HepG2 (cell line): ENCODE measurements at regions not wholly inside any gene's neighbourhood (a gene's known extent, or its start where the extent isn't known, plus 50 kb on each side); places are given as distances from the start of the nearest gene placed in this dataset.

Source experiments
- ATAC-seq: fragments of 200-7000 bp; cut with Tn5 transposase; 3 replicates; pipeline ENCODE4 v1.9.1; 2020; ENCODE audit warnings: mild to moderate bottlenecking, moderate library complexity
- BruUV-seq: library from RNA; stranded (reverse); fragments of 400-500 nt; replicated peaks from 2 replicates; lab custom pipeline; 2021; lab: Mats Ljungman, UMichigan
- CTCF ChIA-PET: fragments of 300-600 bp; formaldehyde crosslinking; extraction: SDS; loops from one replicate; lab custom pipeline; 2021; ENCODE audit warnings: low total read pairs, inconsistent platforms, low intra/inter-chr PET ratio; lab: Yijun Ruan, JAX
- POLR2A ChIA-PET: fragments of 350-600 bp; sonication (Branson Sonifier 250); formaldehyde crosslinking; loops from one replicate; lab custom pipeline; 2020; ENCODE audit warnings: antibody characterized with exemption, inconsistent platforms; lab: Yijun Ruan, JAX
- DNase-seq: peaks from one replicate; pipeline ENCODE4 v3.0.0-alpha.2; 2015; ENCODE audit warnings: low spot score
- FAIRE-seq: peaks from 3 replicates; lab custom pipeline; 2011; peaks lifted over from hg19 to GRCh38; lab: Jason Lieb, UNC
- H2AFZ ChIP-seq: one replicate; pipeline ENCODE4 v1.6.1; 2011; ENCODE audit warnings: low read length, inconsistent platforms
- H3K27ac ChIP-seq: fragments of 300-600 bp; 3 replicates; pipeline ENCODE4 v1.8.0; 2011; ENCODE audit warnings: mixed run types, mild to moderate bottlenecking, mixed read lengths, low read length, inconsistent platforms; ENCODE audit not compliant: insufficient read depth; ENCODE audit errors: extremely low read length
- H3K27me3 ChIP-seq, 2 experiments: fragments of 200-600 bp in 1 of 2; 2 replicates in 1 of 2; 3 replicates in 1 of 2; pipeline versions ENCODE4 v1.6.0 to v1.8.0; 2011; ENCODE audit warnings: low read length in 2 of 2, mild to moderate bottlenecking in 2 of 2, moderate library complexity in 2 of 2, inconsistent platforms in 1 of 2; ENCODE audit not compliant: insufficient read depth in 2 of 2, control insufficient read depth in 1 of 2
- H3K36me3 ChIP-seq, 2 experiments: fragments of 200-600 bp in 1 of 2; replicated peaks in 1 of 2; 2 replicates in 1 of 2; 3 replicates in 1 of 2; pipeline versions ENCODE4 v1.5.1 to v1.8.0; 2011; ENCODE audit warnings: low read length in 2 of 2, inconsistent platforms in 1 of 2; ENCODE audit not compliant: insufficient read depth in 2 of 2, control insufficient read depth in 1 of 2
- H3K4me1 ChIP-seq: 2 replicates; pipeline ENCODE4 v1.5.1; 2012; ENCODE audit warnings: low read length, inconsistent platforms; ENCODE audit not compliant: insufficient read depth
- H3K4me2 ChIP-seq: 2 replicates; pipeline ENCODE4 v1.6.0; 2011; ENCODE audit warnings: low read depth, low read length, inconsistent platforms
- H3K4me3 ChIP-seq, 3 experiments: fragments of 200-600 bp in 1 of 3; sonication (generic), shearing (Covaris generic) in 1 of 3; replicated peaks in 1 of 3; 2 replicates each; pipeline ENCODE4 v1.5.1; 2011 to 2016; ENCODE audit warnings: low read length in 3 of 3, inconsistent platforms in 2 of 3, low read depth in 2 of 3, mild to moderate bottlenecking in 2 of 3, control low read depth in 1 of 3, mixed read lengths in 1 of 3; ENCODE audit not compliant: insufficient read depth in 1 of 3
- H3K79me2 ChIP-seq: one replicate; pipeline ENCODE4 v1.6.1; 2011; ENCODE audit warnings: low read length, inconsistent platforms; ENCODE audit not compliant: insufficient read depth
- H3K9ac ChIP-seq: 2 replicates; pipeline ENCODE4 v1.6.0; 2011; ENCODE audit warnings: mild to moderate bottlenecking, low read depth, low read length, inconsistent platforms; ENCODE audit not compliant: insufficient read depth
- H3K9me3 ChIP-seq: 2 replicates; pipeline ENCODE4 v1.5.1; 2012; ENCODE audit warnings: mild to moderate bottlenecking, low read length
- H4K20me1 ChIP-seq: 2 replicates; pipeline ENCODE4 v1.6.0; 2011; ENCODE audit warnings: inconsistent platforms, mild to moderate bottlenecking, low read length, moderate library complexity; ENCODE audit not compliant: insufficient read depth
- MLXIP ChIP-seq: sonication (generic); formaldehyde crosslinking; IDR thresholded peaks from 2 replicates; pipeline ENCODE4 v1.9.0; 2021; ENCODE audit warnings: missing genetic modification reagents, borderline replicate concordance
- PAX8 ChIP-seq: sonication (generic); formaldehyde crosslinking; IDR thresholded peaks from 2 replicates; pipeline ENCODE4 v1.8.0; 2022; ENCODE audit warnings: mild to moderate bottlenecking, missing genetic modification reagents, borderline replicate concordance
- POLR2AphosphoS2 ChIP-seq: IDR thresholded peaks from 2 replicates; pipeline ENCODE4 v1.6.1; 2011; ENCODE audit warnings: low read depth, low read length, improper control_type of control experiment
- RFX1 ChIP-seq: fragments of 450-650 bp; IDR thresholded peaks from 2 replicates; pipeline ENCODE4 v1.6.1; 2017
- SP140L ChIP-seq: sonication (generic); formaldehyde crosslinking; IDR thresholded peaks from 2 replicates; pipeline ENCODE4 v1.4.0; 2020; ENCODE audit warnings: missing genetic modification reagents, borderline replicate concordance
- YEATS2 ChIP-seq: sonication (generic); formaldehyde crosslinking; IDR thresholded peaks from 2 replicates; pipeline ENCODE4 v1.4.0; 2020; ENCODE audit warnings: missing genetic modification reagents, borderline replicate concordance
- ZFP36 ChIP-seq: fragments of 150-350 bp; IDR thresholded peaks from 2 replicates; pipeline ENCODE4 v1.6.1; 2018; ENCODE audit warnings: borderline replicate concordance, low read length, low read depth; ENCODE audit not compliant: partially characterized antibody
- ZNF143 ChIP-seq: sonication (generic); formaldehyde crosslinking; IDR thresholded peaks from 2 replicates; pipeline ENCODE4 v1.4.0; 2020; ENCODE audit warnings: missing genetic modification reagents
- ZNF468 ChIP-seq: sonication (generic); formaldehyde crosslinking; IDR thresholded peaks from 2 replicates; pipeline ENCODE4 v1.8.0; 2022; ENCODE audit warnings: mild to moderate bottlenecking, moderate library complexity, missing genetic modification reagents
- ZNF781 ChIP-seq: sonication (generic); formaldehyde crosslinking; IDR thresholded peaks from 2 replicates; pipeline ENCODE4 v1.5.1; 2020; ENCODE audit warnings: borderline replicate concordance, mild to moderate bottlenecking, missing genetic modification reagents; ENCODE audit errors: not compliant biosample characterization
- WGBS: methylation state at CpG from one replicate; pipeline ENCODE4 v1.1.6; 2017; ENCODE audit warnings: low lambda C conversion rate; 5-methylcytosine and 5-hydroxymethylcytosine counted together
- in situ Hi-C: cut with HindIII; loops from 2 replicates; pipeline ENCODE4 v1.10.0; 2017; ENCODE audit warnings: low pct_unique_long_range_greater_than_20kb; ENCODE audit not compliant: extremely low pct_ligation_motif_present
- intact Hi-C: fragments of 100-400 bp; cut with micrococcal nuclease; formaldehyde crosslinking; loops from one replicate; pipeline ENCODE4 v1.10.0; 2022; ENCODE audit not compliant: unreplicated experiment

- TF ChIP-seq MLXIP (CRISPR knock-in tag) (no peak), ZFP36 (no peak)
Measured at GRCh38 chrX:121120690-121121605, 73.5 kb downstream of the GLUD2 start (continued).

GRCh38 chrX:121122332-121122731 lies 74.9 kb downstream of the GLUD2 start:
- ATAC-seq = no peak
- intact Hi-C loops (no loop called here), in situ Hi-C loops (no loop called here)
- Histone ChIP-seq H3K36me3 (no peaks in the 10 kb centered on the region), H3K4me1 (no peaks in the 10 kb centered on the region), H3K4me2 (no peak overlapping the region), H3K9ac (no peak overlapping the region), H3K79me2 (no peaks in the 10 kb centered on the region), H3K4me3 (no peak overlapping the region), H3K9me3 (no peaks in the 10 kb centered on the region), H3K27ac (no peak overlapping the region), H2AFZ (no peak overlapping the region), H3K27me3 (no peaks in the 10 kb centered on the region), H4K20me1 (no peaks in the 10 kb centered on the region)
- no peak for FAIRE-seq
- no TSS peak for BruUV-seq
- TF ChIP-seq ZNF143 (CRISPR knock-in tag) (no peak), ZNF468 (no peak), PAX8 (CRISPR knock-in tag) (no peak), POLR2AphosphoS2 (no peak), ZNF781 (no peak), SP140L (CRISPR knock-in tag) (no peak), RFX1 (no peak), YEATS2 (CRISPR knock-in tag) (no peak)
- ChIA-PET CTCF (no interaction called here), POLR2A (no interaction called here)
- WGBS = 94% methylated on average over 3 of the region's 3 CpGs
- no peak for DNase-seq
